Astrocyte (in vitro differentiated cells and primary cell): ENCODE measurements at regions not wholly inside any gene's neighbourhood (a gene's known extent, or its start where the extent isn't known, plus 50 kb on each side); places are given as distances from the start of the nearest gene placed in this dataset.

ENCODE experiments used
- EZH2 ChIP-seq: IDR thresholded peaks from 2 replicates; pipeline ENCODE4 v1.6.1; 2012; ENCODE audit warnings: mild to moderate bottlenecking, low read length, inconsistent platforms; ENCODE audit not compliant: insufficient read depth
- TF ChIP-seq, protein P1 (sequence below): IDR thresholded peaks from 2 replicates; pipeline ENCODE4 v1.5.1; 2011; ENCODE audit warnings: low read depth, mild to moderate bottlenecking, inconsistent platforms, low read length, moderate library complexity; ENCODE audit not compliant: insufficient read depth

DNA sequence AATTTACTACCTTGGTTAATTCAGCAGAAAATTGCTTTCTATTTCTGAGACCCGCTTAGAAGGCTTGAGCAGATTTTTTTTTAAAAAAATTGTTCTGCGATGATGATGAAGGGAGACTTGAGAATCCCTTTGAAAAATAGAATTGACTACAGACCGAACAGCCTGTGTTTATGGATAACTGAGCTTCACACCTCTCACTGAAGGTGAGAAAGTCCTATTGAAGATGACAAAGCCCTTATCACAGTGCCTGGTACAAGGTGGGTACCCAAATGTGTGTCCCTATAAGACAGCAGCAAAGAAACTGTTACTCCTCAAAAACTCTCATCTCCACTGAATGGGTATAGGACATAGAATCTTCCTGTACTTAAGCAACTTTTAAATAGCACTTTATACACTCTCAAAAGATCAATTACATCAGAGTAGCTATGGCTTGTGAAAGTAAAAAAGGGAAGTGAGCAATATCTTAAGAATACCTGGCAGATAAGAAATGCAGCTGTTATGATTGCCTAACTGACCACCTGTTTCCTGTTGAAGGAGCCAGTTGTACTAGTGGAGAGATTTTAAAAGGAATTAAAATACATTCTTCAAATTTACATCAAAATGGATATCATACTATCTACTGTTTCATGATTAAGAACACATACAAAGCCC lies 419.7 kb downstream of the CHSY3 start:
- no peak for TF ChIP-seq EZH2
- TF ChIP-seq, protein P1, sequence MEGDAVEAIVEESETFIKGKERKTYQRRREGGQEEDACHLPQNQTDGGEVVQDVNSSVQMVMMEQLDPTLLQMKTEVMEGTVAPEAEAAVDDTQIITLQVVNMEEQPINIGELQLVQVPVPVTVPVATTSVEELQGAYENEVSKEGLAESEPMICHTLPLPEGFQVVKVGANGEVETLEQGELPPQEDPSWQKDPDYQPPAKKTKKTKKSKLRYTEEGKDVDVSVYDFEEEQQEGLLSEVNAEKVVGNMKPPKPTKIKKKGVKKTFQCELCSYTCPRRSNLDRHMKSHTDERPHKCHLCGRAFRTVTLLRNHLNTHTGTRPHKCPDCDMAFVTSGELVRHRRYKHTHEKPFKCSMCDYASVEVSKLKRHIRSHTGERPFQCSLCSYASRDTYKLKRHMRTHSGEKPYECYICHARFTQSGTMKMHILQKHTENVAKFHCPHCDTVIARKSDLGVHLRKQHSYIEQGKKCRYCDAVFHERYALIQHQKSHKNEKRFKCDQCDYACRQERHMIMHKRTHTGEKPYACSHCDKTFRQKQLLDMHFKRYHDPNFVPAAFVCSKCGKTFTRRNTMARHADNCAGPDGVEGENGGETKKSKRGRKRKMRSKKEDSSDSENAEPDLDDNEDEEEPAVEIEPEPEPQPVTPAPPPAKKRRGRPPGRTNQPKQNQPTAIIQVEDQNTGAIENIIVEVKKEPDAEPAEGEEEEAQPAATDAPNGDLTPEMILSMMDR: no peak
